HepG2 (cell line): ENCODE measurements at regions not wholly inside any gene's neighbourhood (a gene's known extent, or its start where the extent isn't known, plus 50 kb on each side); places are given as distances from the start of the nearest gene placed in this dataset.

Source experiments
- BATF2 ChIP-seq: sonication (generic); formaldehyde crosslinking; IDR thresholded peaks from 2 replicates; pipeline ENCODE4 v1.8.0; 2022; ENCODE audit warnings: mild to moderate bottlenecking, missing genetic modification reagents, moderate library complexity
- CEBPG ChIP-seq: IDR thresholded peaks from 2 replicates; pipeline ENCODE4 v1.6.1; 2016
- FOSL1 ChIP-seq: sonication (generic); formaldehyde crosslinking; IDR thresholded peaks from 2 replicates; pipeline ENCODE4 v1.9.0; 2021; ENCODE audit warnings: missing genetic modification reagents, borderline replicate concordance
- KLF16 ChIP-seq, 2 experiments: sonication (generic) in 1 of 2; formaldehyde crosslinking in 1 of 2; IDR thresholded peaks; 2 replicates each; pipeline versions ENCODE4 v1.6.1 to v1.8.0; 2016 to 2023; ENCODE audit warnings: missing genetic modification reagents in 2 of 2, missing compliant biosample characterization in 1 of 2
- NCOA5 ChIP-seq: sonication (generic); formaldehyde crosslinking; IDR thresholded peaks from 2 replicates; pipeline ENCODE4 v1.4.0; 2020; ENCODE audit warnings: missing genetic modification reagents
- NFE2 ChIP-seq: sonication (generic); formaldehyde crosslinking; IDR thresholded peaks from 2 replicates; pipeline ENCODE4 v1.4.0; 2020; ENCODE audit warnings: missing genetic modification reagents
- RNF219 ChIP-seq: sonication (generic); formaldehyde crosslinking; IDR thresholded peaks from 2 replicates; pipeline ENCODE4 v1.5.0; 2020; ENCODE audit warnings: mild to moderate bottlenecking, missing genetic modification reagents
- SMC3 ChIP-seq: IDR thresholded peaks from 2 replicates; pipeline ENCODE4 v1.6.1; 2011; ENCODE audit warnings: low read length, improper control_type of control experiment
- SOX5 ChIP-seq: IDR thresholded peaks from 2 replicates; pipeline ENCODE4 v1.6.1; 2016; ENCODE audit warnings: borderline replicate concordance
- STAT5B ChIP-seq: sonication (generic); formaldehyde crosslinking; IDR thresholded peaks from 2 replicates; pipeline ENCODE4 v1.4.0; 2020; ENCODE audit warnings: missing genetic modification reagents
- TARDBP ChIP-seq: sonication (generic); formaldehyde crosslinking; IDR thresholded peaks from 2 replicates; pipeline ENCODE4 v1.8.0; 2022; ENCODE audit warnings: mild to moderate bottlenecking, missing genetic modification reagents
- TEAD2 ChIP-seq: sonication (generic); formaldehyde crosslinking; IDR thresholded peaks from 2 replicates; pipeline ENCODE4 v1.9.0; 2021; ENCODE audit warnings: missing genetic modification reagents
- TFE3 ChIP-seq: IDR thresholded peaks from 2 replicates; pipeline ENCODE4 v1.6.1; 2016
- THAP11 ChIP-seq: IDR thresholded peaks from 2 replicates; pipeline ENCODE4 v1.6.1; 2016; ENCODE audit warnings: missing biosample characterization, missing genetic modification reagents
- ZKSCAN8 ChIP-seq: IDR thresholded peaks from 2 replicates; pipeline ENCODE4 v1.6.1; 2016; ENCODE audit warnings: borderline replicate concordance, missing genetic modification reagents, missing compliant biosample characterization
- ZNF614 ChIP-seq: IDR thresholded peaks from 2 replicates; pipeline ENCODE4 v1.6.1; 2018; ENCODE audit warnings: missing biosample characterization, missing genetic modification reagents, inconsistent platforms, borderline replicate concordance

- TF ChIP-seq KLF16 (CRISPR knock-in tag; IDR thresholded peaks at IDR 0.05) (0 out of 4 replicates have a peak, but pooled peaks of 1 of the 2 experiments have one; percentile 41), SMC3 (peak; percentile 86), TFE3 (0 out of 2 replicates have a peak, but pooled peaks have one; percentile 14), TARDBP (CRISPR knock-in tag) (0 out of 2 replicates have a peak, but pooled peaks have one; percentile 31), STAT5B (CRISPR knock-in tag) (0 out of 2 replicates have a peak, but pooled peaks have one; percentile 67), BATF2 (no peak), ZKSCAN8 (0 out of 2 replicates have a peak, but pooled peaks have one; percentile 18), FOSL1 (no peak), CEBPG (CRISPR knock-in tag) (peak; percentile 10; the same call in 1 of the 2 replicates), NFE2 (CRISPR knock-in tag) (peak; percentile 71; the same call in 1 of the 2 replicates), THAP11 (CRISPR knock-in tag) (0 out of 2 replicates have a peak, but pooled peaks have one; percentile 16), RNF219 (CRISPR knock-in tag) (no peak), ZNF614 (CRISPR knock-in tag) (0 out of 2 replicates have a peak, but pooled peaks have one; percentile 40), TEAD2 (CRISPR knock-in tag) (no peak), SOX5 (CRISPR knock-in tag) (0 out of 2 replicates have a peak, but pooled peaks have one; percentile 17), NCOA5 (no peak)
Measured at GRCh38 chr12:46661110-46661845, 164.5 kb downstream of the SLC38A4 start (continued).
